Stimulated activated effector memory CD8-positive, alpha-beta T cell treated with anti-CD3 and anti-CD28 coated beads, Interleukin-12 subunit alpha, Interleukin-12 subunit beta, amount 100 ng/mL, for 72 hours (primary cell): ENCODE measurements at regions not wholly inside any gene's neighbourhood (a gene's known extent, or its start where the extent isn't known, plus 50 kb on each side); places are given as distances from the start of the nearest gene placed in this dataset.

Experiments used
- ATAC-seq: fragments of 150-1000 bp; cut with Tn5 transposase; 2 replicates; pipeline ENCODE4 v1.10.0; 2021
- DNase-seq, 2 donors: peaks; one replicate each; pipeline ENCODE4 v3.0.0; 2021 to 2022; ENCODE audit warnings: low spot score in 2 of 2
- H3K27ac Mint-ChIP-seq: one replicate; pipeline ENCODE4 v1.8.0; 2022; ENCODE audit warnings: mild to moderate bottlenecking, mixed read lengths
- H3K36me3 Mint-ChIP-seq: one replicate; pipeline ENCODE4 v1.8.0; 2022; ENCODE audit warnings: mild to moderate bottlenecking, mixed read lengths
- H3K4me1 Mint-ChIP-seq: one replicate; pipeline ENCODE4 v1.8.0; 2022; ENCODE audit warnings: mixed read lengths
- H3K4me3 Mint-ChIP-seq: one replicate; pipeline ENCODE4 v1.8.0; 2022; ENCODE audit warnings: mild to moderate bottlenecking, mixed read lengths
- H3K9me3 Mint-ChIP-seq: one replicate; pipeline ENCODE4 v1.8.0; 2022; ENCODE audit warnings: mixed read lengths

DNA sequence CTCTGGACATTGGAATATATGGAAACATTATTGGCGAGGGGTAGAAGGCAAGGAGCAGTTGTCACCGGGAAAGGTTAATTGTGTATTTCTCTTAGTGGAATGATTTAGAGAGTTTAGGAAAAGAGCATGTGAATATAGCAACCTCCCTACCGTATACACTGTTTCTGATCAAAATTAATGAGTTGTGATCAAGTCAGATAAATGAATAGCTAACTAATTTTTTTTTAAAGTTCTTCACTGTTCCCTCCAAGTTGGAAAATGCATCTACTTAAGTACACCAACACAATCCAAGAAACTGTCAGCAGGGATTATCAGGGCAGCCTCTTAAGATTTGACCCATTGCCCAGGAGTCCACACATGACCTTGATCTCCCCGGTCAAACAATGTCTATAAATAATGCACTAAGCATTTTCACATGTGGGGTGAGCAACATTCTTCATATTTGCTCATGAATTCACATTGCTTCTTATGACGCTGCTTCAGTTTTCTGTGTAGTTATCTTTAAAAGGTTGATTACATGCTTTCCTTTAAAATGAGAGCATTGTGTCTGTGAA, 680.8 kb upstream of the NRSN1 start:
- H3K36me3 Mint-ChIP-seq, result no peaks in the 10 kb centered on the region
- no peaks in the 10 kb centered on the region for H3K4me1 Mint-ChIP-seq
- H3K4me3 Mint-ChIP-seq, result no peak overlapping the region
- no peak overlapping the region for H3K27ac Mint-ChIP-seq
- no peak for ATAC-seq
- H3K9me3 Mint-ChIP-seq, result peaks cover 14% of the 10 kb centered on the region
- DNase-seq, result no peak

DNA sequence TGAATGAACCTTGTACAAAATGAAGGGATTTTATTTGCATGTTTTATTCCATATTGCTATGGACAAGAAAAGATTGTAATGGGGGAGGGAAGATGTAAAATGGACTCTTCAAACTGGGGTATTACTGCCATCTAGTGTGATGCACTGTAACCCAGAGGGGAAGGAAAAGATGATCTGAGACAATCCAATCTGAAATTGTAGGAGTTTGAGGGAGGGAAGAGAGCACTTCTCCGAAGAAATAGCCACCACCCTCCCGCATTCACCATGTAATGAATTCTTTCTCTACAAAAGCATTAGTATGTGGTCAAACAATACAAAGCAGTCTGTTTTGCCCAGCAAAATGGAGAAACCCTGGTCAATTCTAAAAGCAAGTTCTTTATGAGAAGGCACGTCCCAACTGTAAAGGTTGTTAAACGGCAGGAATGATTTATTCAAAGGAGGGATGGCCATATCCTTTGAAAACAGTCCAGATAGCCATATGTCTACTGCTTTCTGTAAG, 679.5 kb upstream of the NRSN1 start:
- Mint-ChIP-seq H3K27ac (no peak overlapping the region), H3K4me1 (no peaks in the 10 kb centered on the region), H3K9me3 (peaks cover 7% of the 10 kb centered on the region), H3K4me3 (no peak overlapping the region), H3K36me3 (no peaks in the 10 kb centered on the region)
- no peak for ATAC-seq
- DNase-seq, result no peak

DNA sequence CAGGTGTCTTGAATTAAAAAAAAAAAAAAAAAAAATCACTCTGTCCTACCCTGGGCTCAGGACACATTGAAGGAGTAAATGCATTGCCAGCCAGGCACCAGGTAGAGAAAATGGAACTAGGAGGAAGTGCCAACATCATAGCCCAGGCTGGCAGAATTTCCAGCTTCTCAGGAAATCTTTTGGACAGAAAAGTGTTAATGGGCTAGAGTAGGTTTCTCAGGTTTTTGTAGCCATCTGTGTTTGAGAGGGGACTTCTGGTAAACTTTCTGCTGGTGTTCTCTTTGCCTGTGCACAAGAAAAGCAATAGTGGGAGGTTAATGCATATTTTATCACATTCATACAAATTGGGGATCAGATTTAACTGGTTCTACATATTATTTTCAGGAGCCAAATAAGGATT, 678.3 kb upstream of the NRSN1 start:
- no peak for ATAC-seq
- no peak overlapping the region for H3K27ac Mint-ChIP-seq
- no peak overlapping the region for H3K4me3 Mint-ChIP-seq
- DNase-seq, result no peak
- H3K36me3 Mint-ChIP-seq, result no peaks in the 10 kb centered on the region
- H3K9me3 Mint-ChIP-seq, result peaks cover 9% of the 10 kb centered on the region
- no peaks in the 10 kb centered on the region for H3K4me1 Mint-ChIP-seq

DNA sequence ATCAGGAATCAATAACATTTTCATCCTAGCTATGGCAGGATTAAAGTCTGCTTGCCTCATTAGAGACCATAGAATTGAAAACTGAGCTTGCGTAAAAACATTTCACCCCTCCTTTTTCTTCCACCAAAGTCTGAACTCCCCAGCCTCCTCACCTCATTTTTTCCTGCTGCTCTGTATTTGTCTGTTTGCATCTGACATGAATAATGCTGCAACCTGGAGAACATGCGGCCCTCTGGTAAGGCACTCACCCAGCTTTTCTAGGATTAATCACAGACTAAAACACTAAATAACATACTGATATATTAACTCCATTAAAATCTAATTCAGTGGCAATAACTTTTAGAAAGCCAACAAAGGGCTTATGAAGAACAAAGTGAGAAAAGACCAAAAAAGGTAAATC, 677.7 kb upstream of the NRSN1 start:
- ATAC-seq (no peak), DNase-seq (no peak)
- Mint-ChIP-seq H3K4me1 (no peaks in the 10 kb centered on the region), H3K9me3 (peaks cover 10% of the 10 kb centered on the region), H3K36me3 (no peaks in the 10 kb centered on the region), H3K27ac (no peak overlapping the region), H3K4me3 (no peak overlapping the region)

DNA sequence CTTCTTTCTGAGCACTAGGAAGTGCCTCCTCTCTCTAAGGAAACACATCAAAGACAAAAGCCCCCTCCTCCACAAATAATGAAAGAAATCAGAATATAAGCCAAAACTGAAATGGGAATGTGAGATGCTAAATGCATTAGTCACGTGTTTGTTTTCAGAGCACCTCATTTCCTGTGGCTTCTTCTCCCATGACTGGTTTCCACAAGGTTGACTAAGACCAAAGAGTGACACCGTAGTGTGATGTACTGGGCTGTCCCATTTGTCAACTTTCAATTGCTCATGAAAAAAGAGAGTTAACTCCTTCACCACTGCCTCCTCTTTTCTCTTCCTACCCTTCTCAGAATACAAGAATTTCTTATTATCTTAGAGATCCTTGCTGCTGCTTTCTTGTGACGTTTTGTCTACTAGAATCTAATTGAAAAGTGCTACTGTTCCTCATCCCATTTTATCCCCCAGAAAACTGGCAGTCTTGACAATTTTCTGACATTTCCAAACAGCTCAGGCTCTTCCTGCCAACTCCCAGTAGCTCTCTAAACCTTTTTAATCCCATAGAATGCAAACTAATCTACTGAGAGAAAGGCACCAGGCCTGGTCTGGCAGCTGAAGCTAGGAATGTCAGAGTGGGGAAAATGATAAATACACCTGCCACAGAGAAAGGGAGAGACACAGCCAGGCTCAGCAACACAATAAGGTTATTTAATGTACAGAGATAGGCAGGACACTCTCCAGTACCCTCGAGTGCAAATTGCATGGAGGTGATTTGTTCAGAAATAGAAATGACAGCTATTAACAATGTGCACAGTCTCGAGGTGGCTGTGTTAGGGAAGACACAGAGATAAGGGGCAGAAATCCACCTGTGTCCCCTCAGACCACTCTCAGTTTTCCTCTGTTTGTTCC, 671.7 kb upstream of the NRSN1 start:
- H3K36me3 Mint-ChIP-seq, result no peaks in the 10 kb centered on the region

DNA sequence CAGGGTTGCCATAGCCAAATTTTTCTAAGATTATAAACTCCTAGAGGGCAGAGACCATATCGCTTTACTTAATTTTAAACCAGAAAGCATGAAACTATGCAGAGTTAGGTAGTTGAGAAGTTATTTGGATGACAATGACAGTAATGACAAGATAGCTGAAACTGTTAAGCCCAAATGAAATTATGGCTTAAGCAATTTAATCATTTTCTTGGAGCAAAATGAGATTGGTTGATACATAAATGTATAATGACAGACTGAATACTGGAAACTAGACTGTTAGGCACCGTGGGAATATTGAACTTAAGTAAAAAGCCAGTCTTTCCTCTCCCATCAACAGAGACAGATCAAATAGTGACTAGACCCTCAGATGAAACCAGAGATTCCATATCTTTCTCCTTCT, 670.3 kb upstream of the NRSN1 start:
- Mint-ChIP-seq H3K36me3 (no peaks in the 10 kb centered on the region), H3K4me3 (no peak overlapping the region)
- DNase-seq, result no peak

More for the DNA sequence above, 671.7 kb upstream of the NRSN1 start:
- Mint-ChIP-seq H3K9me3 (peaks cover 13% of the 10 kb centered on the region), H3K4me1 (no peaks in the 10 kb centered on the region), H3K27ac (no peak overlapping the region), H3K4me3 (no peak overlapping the region)
- DNase-seq, result no peak
- ATAC-seq, result no peak

DNA sequence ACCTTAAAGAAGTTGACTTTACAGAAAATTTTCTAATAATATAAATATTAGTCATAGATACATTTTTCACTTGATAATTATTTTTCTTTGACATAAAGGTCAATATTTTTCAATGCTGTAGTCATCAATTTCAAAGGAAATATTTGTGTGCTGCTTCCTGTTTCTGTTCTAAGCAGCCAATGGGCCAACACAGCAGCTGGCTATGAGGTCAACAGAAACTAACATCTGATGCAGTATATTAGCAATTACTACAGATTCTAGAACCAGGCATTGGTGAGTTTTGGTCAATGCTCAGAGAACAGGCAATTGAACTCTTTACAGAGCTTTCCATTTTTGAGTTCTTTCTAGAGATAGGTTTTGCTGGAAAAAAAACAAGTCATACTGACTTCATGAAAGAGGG, 669.6 kb upstream of the NRSN1 start:
- ATAC-seq (no peak), DNase-seq (no peak)
- Mint-ChIP-seq H3K36me3 (no peaks in the 10 kb centered on the region), H3K27ac (no peak overlapping the region), H3K4me1 (no peaks in the 10 kb centered on the region), H3K9me3 (peaks cover 13% of the 10 kb centered on the region), H3K4me3 (no peak overlapping the region)

More for the DNA sequence above, 670.3 kb upstream of the NRSN1 start:
- peaks cover 13% of the 10 kb centered on the region for H3K9me3 Mint-ChIP-seq
- no peak for ATAC-seq
- H3K4me1 Mint-ChIP-seq, result no peaks in the 10 kb centered on the region
- H3K27ac Mint-ChIP-seq, result no peak overlapping the region

DNA sequence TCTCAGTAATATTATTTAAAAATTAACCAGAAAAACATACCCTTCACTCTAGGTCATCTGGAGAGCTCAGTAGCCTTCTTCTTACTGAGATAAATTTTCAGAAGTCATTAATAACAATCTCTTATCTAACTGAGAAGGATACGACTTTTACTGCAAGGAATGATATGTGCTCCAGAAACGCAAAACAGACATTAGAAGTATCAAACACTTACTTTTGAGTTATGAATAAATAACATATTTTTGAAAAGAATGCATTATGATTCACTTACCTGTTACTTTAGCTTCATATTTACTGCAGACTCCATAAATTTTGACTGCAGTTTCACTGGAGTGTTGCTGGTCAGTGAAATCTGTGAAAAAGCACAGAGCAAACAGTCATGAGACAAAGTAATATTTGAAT, 668.7 kb upstream of the NRSN1 start:
- no peaks in the 10 kb centered on the region for H3K36me3 Mint-ChIP-seq
- H3K4me1 Mint-ChIP-seq, result no peaks in the 10 kb centered on the region
- ATAC-seq, result no peak
- H3K4me3 Mint-ChIP-seq, result no peak overlapping the region
- no peak for DNase-seq
- H3K27ac Mint-ChIP-seq, result no peak overlapping the region
- H3K9me3 Mint-ChIP-seq, result peaks cover 11% of the 10 kb centered on the region

DNA sequence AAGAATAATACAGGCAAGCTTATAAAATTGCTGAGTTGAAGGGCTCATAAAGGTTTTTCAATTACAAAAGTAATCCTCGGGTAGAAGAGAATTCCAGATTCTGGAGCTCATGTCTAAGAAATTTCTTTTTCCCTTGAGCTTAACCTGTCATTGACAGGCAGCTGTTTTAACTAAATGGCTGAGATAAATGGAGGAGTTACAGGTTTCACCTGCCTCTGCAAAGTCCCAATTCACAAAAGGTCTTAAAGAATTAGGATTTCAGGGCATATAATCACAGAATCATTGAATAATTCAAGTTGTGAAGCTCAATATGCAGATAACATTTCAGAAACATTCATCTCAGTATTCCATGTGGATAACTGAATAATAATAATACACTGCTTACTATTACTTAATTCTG, 660.1 kb upstream of the NRSN1 start:
- Mint-ChIP-seq H3K9me3 (peaks cover 10% of the 10 kb centered on the region), H3K4me1 (no peaks in the 10 kb centered on the region), H3K27ac (no peak overlapping the region), H3K36me3 (no peaks in the 10 kb centered on the region), H3K4me3 (no peak overlapping the region)
- DNase-seq, result no peak
- no peak for ATAC-seq

DNA sequence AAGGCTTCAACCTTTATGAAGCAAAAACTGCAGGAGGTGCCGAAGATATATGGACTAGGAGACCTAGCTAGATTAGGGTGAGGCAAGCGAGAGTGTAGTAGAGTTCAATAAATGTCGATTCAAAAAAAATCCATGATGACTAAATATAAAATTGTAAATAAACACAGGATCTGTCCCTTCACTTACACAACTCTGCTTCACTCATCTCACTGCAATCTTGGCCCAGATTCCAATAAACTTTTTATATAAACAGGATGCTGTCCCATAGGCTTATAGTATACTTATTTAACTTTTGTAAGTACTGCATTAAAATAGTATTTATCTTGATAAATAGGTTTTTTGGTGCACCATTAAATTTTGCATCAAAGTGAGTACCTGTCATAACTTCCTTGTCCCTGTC, 648.4 kb upstream of the NRSN1 start:
- no peak overlapping the region for H3K4me3 Mint-ChIP-seq

DNA sequence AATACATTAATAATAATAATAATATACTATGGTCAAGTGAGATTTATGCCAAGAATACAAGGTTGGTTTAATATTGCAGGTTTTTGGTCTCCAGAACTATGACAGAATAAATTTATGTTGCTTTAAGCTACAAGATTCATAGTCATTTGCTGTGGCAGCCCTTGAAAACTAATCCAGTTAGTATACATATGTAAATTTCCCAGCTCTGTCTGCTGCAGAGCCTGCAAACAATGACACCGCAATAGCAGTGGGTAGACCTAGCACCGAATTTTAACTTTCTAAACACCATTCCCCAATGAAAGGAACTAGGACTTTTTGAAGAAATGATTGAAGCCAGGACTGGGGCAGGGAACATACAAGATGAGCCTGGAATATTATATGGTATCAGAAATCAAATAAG, 647.7 kb upstream of the NRSN1 start:
- Mint-ChIP-seq H3K4me1 (no peaks in the 10 kb centered on the region), H3K36me3 (no peaks in the 10 kb centered on the region), H3K9me3 (peaks cover 21% of the 10 kb centered on the region), H3K27ac (no peak overlapping the region), H3K4me3 (no peak overlapping the region)
- ATAC-seq (no peak), DNase-seq (no peak)

More for the DNA sequence above, 648.4 kb upstream of the NRSN1 start:
- Mint-ChIP-seq H3K36me3 (no peaks in the 10 kb centered on the region), H3K4me1 (no peaks in the 10 kb centered on the region), H3K27ac (no peak overlapping the region), H3K9me3 (peaks cover 16% of the 10 kb centered on the region)
- ATAC-seq (no peak), DNase-seq (no peak)

DNA sequence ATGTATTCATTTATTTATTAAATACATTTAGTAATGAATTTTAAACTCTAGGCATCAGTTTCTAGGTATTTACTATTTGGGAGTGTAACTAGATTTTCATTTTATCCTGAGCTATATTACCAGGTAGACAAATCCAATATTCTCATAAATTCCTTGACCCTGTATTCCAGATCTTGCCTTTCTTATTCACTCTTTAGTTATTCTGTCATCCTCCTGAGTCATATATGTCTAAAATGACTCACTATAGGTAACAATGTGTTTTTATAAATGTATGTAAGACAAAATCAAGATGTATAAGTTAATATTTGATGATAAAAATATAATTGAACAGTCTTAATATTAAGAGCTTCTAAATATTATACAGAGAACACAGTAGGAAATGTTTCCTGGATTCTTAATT, 642.1 kb upstream of the NRSN1 start:
- no peaks in the 10 kb centered on the region for H3K36me3 Mint-ChIP-seq
- ATAC-seq (no peak), DNase-seq (no peak)
- H3K4me3 Mint-ChIP-seq, result no peak overlapping the region
- no peaks in the 10 kb centered on the region for H3K4me1 Mint-ChIP-seq
- no peak overlapping the region for H3K27ac Mint-ChIP-seq
- peaks cover 19% of the 10 kb centered on the region for H3K9me3 Mint-ChIP-seq

DNA sequence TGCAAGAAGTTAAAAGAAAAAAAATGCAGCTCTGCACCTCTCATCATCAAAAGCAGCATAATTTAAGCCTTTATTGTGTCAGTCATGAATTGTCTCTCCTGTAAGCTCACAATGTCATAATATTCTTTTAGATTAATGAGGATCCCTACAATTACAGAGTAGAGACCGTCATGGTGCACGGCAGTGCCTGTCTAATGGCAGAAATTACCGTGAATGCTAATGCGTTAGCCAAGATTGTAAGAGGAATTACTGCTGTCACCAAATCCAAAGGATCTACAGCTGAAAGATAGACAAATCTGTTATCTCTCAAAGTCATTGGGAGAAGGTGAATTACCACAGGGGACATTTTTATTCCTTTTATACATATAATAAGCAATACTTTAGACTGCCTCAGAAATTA, 631.6 kb upstream of the NRSN1 start:
- ATAC-seq, result no peak
- Mint-ChIP-seq H3K36me3 (no peaks in the 10 kb centered on the region), H3K27ac (no peak overlapping the region), H3K9me3 (peaks cover 17% of the 10 kb centered on the region), H3K4me1 (no peaks in the 10 kb centered on the region), H3K4me3 (no peak overlapping the region)
- DNase-seq, result no peak

DNA sequence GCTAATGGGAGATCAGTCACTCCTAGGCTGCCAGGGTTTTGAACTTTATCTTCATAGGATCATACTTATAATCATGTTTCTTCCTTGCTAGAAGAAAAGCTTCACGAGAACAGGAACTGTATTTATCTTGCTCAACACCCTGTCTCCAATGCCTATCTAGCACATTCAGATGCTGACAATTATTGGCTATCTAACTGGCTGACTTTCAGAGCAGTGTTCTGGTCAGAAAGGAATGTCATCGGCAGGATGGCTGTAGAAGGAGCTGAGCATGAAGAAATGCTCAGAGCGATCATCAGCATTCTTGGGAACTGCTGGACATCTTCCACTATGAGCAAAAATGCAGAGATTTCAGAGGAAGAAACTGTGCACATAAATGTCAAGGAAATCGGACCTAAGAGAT, 628.0 kb upstream of the NRSN1 start:
- ATAC-seq (no peak), DNase-seq (no peak)
- Mint-ChIP-seq H3K36me3 (no peaks in the 10 kb centered on the region), H3K9me3 (peaks cover 11% of the 10 kb centered on the region), H3K4me3 (no peak overlapping the region), H3K4me1 (no peaks in the 10 kb centered on the region), H3K27ac (no peak overlapping the region)

DNA sequence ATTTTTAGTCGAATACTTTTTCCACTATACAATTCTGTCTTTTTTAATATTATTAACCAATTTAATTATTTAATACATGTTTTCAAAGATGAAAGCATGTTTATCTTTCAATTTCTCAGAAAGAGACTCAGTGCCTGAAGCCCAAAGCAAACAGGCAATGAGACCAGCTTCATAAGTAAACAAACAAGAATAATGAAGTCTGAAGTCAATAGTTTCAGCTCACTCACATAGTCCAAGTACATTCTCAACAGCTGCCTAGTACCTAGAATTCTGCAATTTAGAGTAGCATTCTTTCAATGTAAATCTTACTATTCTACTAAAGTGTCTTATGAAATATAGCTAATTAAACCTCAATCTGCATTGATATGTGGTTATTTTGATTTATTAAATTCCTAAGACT, 626.5 kb upstream of the NRSN1 start:
- Mint-ChIP-seq H3K4me3 (no peak overlapping the region), H3K4me1 (no peaks in the 10 kb centered on the region), H3K9me3 (peaks cover 11% of the 10 kb centered on the region), H3K27ac (no peak overlapping the region), H3K36me3 (no peaks in the 10 kb centered on the region)
- ATAC-seq, result no peak
- no peak for DNase-seq

DNA sequence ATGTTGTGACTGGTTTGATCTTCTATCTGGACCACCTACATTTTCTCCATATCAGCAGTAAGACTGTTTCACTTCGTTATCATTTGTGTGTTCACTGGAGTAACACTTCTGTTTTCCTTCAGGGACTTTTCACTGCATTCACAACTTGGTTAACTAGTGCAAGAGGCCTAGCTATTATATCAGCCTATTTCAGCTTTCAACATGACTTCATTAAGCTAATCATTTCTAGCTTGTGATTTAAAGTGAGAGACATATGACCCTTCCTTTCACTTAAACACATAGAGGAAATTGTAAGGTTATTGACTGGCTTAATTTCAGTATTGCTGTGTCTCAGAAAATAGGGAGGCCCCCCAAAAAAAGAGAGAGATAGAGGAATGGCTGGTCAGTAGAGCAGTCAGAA, 622.8 kb upstream of the NRSN1 start:
- Mint-ChIP-seq H3K27ac (no peak overlapping the region), H3K4me1 (no peaks in the 10 kb centered on the region), H3K36me3 (no peaks in the 10 kb centered on the region), H3K9me3 (peaks cover 12% of the 10 kb centered on the region), H3K4me3 (no peak overlapping the region)
- ATAC-seq (no peak), DNase-seq (no peak)
